ENCODE measurements at regions not wholly inside any gene's neighbourhood (a gene's known extent, or its start where the extent isn't known, plus 50 kb on each side); places are given as distances from the start of the nearest gene placed in this dataset.

DNA sequence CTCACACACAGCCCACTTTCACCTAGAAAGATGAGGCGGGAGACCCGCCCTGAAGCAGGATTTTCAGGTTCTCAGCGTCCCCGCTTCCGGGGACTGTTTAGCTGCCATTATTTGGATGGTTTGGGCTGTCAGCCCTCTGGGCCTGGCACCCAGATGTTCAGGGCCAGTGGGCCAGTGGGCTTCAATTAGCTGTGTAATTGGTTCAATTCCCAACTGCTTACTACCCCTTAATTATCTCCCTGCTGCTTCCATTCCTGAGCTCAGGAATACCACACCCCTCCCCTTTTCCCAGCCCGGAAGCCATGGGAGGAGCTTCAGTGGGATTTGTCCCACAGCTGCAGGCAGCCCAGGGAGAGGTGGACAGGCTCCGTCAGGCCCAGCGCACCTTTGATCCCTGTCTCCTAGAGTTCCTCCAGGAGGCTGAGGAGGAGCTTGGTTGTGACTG, 114.1 kb upstream of the MYCN start:
- H3K4me3 ChIP-seq (ENCODE audit: low read depth, low read length): no peak overlapping the region
- no peak overlapping the region for H3K27ac ChIP-seq
- H3K36me3 ChIP-seq: no peaks in the 10 kb centered on the region
- H3K9me3 ChIP-seq (ENCODE audit: severe bottlenecking): no peaks in the 10 kb centered on the region
- H3K27me3 ChIP-seq (ENCODE audit: insufficient read depth, low read depth, severe bottlenecking): no peaks in the 10 kb centered on the region
- DNase-seq: peak; percentile 83
- TF ChIP-seq, protein P1, sequence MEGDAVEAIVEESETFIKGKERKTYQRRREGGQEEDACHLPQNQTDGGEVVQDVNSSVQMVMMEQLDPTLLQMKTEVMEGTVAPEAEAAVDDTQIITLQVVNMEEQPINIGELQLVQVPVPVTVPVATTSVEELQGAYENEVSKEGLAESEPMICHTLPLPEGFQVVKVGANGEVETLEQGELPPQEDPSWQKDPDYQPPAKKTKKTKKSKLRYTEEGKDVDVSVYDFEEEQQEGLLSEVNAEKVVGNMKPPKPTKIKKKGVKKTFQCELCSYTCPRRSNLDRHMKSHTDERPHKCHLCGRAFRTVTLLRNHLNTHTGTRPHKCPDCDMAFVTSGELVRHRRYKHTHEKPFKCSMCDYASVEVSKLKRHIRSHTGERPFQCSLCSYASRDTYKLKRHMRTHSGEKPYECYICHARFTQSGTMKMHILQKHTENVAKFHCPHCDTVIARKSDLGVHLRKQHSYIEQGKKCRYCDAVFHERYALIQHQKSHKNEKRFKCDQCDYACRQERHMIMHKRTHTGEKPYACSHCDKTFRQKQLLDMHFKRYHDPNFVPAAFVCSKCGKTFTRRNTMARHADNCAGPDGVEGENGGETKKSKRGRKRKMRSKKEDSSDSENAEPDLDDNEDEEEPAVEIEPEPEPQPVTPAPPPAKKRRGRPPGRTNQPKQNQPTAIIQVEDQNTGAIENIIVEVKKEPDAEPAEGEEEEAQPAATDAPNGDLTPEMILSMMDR (IDR thresholded peaks at IDR 0.05; ENCODE audit: low read depth, low read length): no peak

DNA sequence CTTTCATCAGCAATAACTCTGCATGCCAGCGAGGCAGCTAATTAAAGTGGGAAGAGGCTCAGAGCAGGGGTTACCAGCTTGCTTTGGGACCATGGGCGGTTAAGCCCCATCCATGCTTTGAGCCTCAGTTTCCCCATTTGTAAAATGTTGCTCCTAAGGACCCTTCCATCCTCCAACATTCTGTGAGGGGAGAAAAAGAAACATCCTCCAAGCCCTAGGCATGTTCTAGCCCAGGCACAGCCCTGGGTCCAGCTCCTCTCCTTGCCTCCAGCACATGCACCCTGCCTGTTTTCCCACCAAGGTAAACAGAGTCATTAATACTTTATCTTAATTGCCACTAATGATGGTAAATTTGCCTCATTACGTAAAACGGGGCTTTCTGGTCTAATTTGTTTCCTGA, 113.3 kb upstream of the MYCN start:
- H3K4me3 ChIP-seq (ENCODE audit: low read depth, low read length): no peak overlapping the region
- TF ChIP-seq, protein P1 (IDR thresholded peaks at IDR 0.05; ENCODE audit: low read depth, low read length): no peak

DNA sequence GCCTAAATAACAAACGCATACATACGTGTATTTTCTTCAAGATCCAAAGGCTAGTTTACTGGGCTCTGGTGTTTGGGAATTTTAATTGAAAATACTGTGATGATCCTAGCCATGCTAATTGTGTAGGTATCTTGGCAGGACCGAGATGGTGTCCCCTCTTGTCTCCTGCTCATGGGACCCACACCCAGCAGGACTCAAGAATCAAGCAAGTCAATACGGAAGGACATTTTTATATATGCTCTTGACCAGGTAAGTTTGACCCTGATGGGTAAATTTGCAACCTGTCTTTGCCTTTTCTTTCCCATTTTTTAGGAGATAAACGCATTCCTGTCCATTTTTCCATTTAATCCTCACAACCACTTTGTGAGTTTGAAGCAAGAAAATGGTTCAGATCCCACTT, 111.8 kb upstream of the MYCN start:
- no peaks in the 10 kb centered on the region for H3K36me3 ChIP-seq
- TF ChIP-seq, protein P1 (IDR thresholded peaks at IDR 0.05; ENCODE audit: low read depth, low read length): no peak
- no peak overlapping the region for H3K4me3 ChIP-seq (ENCODE audit: low read depth, low read length)
- H3K27ac ChIP-seq: no peak overlapping the region
- no peak for DNase-seq
- no peaks in the 10 kb centered on the region for H3K27me3 ChIP-seq (ENCODE audit: insufficient read depth, low read depth, severe bottlenecking)
- H3K9me3 ChIP-seq (ENCODE audit: severe bottlenecking): no peaks in the 10 kb centered on the region

More for the DNA sequence above, 113.3 kb upstream of the MYCN start:
- H3K9me3 ChIP-seq (ENCODE audit: severe bottlenecking): no peaks in the 10 kb centered on the region
- H3K27me3 ChIP-seq (ENCODE audit: insufficient read depth, low read depth, severe bottlenecking): no peaks in the 10 kb centered on the region
- H3K27ac ChIP-seq: no peak overlapping the region
- DNase-seq: no peak
- no peaks in the 10 kb centered on the region for H3K36me3 ChIP-seq

DNA sequence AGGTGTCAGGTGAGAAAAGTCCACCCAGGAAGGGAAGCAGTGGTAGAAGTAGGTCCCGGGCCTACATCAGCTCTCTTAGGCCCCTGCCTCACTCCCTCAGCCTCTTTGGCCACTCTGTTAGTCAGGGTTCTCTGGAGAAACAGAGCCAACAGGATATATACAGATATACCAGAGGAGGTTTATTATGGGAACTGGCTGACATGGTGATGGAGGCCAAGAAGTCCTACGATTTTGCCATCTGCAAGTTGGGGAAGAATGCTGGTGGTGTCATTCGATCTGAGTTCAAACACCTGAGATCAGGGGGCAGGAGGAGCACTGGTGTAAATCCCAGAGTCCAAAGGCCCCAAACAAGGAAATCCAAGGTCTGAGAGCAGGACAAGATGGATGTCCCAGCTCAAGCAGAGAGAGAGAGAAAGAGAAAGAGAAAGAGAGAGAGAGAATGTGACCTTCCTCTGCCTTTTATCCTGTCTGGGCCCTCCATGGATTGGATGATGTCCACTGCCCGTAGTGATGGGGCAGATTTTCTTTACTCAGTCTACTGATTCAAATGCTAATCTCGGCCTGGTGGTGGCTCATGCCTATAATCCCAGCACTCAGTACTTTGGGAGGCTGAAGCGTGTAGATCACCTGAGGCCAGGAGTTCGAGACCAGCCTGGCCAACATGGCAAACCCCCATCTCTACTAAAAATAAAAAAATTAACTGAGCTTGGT, 111.1 kb upstream of the MYCN start:
- Histone ChIP-seq H3K27me3 (ENCODE audit: insufficient read depth, low read depth, severe bottlenecking) (no peaks in the 10 kb centered on the region), H3K4me3 (ENCODE audit: low read depth, low read length) (no peak overlapping the region), H3K9me3 (ENCODE audit: severe bottlenecking) (no peaks in the 10 kb centered on the region), H3K36me3 (no peaks in the 10 kb centered on the region), H3K27ac (no peak overlapping the region)
- TF ChIP-seq, protein P1 (IDR thresholded peaks at IDR 0.05; ENCODE audit: low read depth, low read length): no peak
- DNase-seq: no peak

DNA sequence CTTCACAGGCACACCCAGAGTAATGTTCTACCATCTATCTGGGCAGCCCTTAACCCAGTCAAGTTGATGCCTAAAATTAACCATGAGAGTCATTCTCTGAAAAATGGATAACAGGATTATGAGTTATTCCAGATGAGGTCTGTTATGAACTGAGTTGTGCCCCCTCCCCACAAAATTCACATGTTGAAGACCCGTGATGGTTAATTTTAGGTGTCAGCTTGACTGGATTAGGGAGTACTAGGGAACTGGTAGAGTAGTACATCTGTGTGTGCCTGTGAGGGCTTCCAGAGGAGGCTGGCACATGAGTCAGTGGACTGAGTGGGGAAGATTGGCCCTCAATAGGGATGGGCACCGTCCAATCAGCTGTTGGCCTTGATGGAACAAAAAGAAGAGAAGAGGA, 110.4 kb upstream of the MYCN start:
- Histone ChIP-seq H3K4me3 (ENCODE audit: low read depth, low read length) (no peak overlapping the region), H3K27me3 (ENCODE audit: insufficient read depth, low read depth, severe bottlenecking) (no peaks in the 10 kb centered on the region), H3K9me3 (ENCODE audit: severe bottlenecking) (no peaks in the 10 kb centered on the region), H3K27ac (no peak overlapping the region), H3K36me3 (no peaks in the 10 kb centered on the region)
- TF ChIP-seq, protein P1 (IDR thresholded peaks at IDR 0.05; ENCODE audit: low read depth, low read length): no peak
- DNase-seq: no peak
